ENCODE measurements at regions not wholly inside any gene's neighbourhood (a gene's known extent, or its start where the extent isn't known, plus 50 kb on each side); places are given as distances from the start of the nearest gene placed in this dataset.

DNA sequence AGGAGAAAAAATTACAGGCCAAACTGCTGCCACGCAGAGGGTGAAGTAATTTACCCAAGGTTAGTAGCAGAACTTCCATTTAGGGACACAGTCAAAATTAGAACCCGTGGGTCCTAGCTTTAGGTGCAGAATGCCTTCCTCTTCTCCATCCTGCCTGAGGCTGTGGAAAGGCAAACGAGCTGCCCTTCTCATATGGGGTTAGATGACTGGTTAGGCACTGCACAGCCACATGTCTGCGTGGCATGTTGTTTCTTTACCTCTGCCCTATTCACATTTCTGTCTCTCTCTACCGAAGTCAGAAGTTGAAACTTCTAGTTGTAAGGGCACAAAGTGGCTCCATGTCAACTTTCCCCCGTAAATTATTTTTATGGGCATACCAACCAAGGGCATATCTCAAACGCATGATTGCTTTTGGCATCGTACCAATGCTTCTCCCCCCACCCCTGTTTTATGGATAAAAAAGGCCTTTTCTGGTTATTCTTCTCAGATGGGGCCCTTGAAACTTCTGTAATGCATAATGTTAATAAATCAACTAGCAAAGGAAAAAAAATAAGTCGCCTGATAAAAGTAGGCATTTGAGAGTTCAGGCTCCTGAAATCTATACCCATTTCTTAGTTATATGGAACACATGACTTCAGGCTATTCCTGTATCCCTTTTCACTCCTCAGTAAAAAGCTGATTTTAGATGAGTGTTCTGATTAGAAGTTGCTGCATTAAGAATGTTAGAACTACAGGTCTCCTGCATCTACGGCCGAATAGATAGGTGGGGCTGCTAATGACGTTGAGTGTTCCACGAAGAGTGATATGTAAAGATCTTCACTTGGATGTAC lies 139.6 kb upstream of the NRIP1 start:
- TF ChIP-seq, protein P1, sequence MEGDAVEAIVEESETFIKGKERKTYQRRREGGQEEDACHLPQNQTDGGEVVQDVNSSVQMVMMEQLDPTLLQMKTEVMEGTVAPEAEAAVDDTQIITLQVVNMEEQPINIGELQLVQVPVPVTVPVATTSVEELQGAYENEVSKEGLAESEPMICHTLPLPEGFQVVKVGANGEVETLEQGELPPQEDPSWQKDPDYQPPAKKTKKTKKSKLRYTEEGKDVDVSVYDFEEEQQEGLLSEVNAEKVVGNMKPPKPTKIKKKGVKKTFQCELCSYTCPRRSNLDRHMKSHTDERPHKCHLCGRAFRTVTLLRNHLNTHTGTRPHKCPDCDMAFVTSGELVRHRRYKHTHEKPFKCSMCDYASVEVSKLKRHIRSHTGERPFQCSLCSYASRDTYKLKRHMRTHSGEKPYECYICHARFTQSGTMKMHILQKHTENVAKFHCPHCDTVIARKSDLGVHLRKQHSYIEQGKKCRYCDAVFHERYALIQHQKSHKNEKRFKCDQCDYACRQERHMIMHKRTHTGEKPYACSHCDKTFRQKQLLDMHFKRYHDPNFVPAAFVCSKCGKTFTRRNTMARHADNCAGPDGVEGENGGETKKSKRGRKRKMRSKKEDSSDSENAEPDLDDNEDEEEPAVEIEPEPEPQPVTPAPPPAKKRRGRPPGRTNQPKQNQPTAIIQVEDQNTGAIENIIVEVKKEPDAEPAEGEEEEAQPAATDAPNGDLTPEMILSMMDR (IDR thresholded peaks at IDR 0.05; ENCODE audit: unreplicated experiment): no peak
- no TSS peak for BruUV-seq (replicated peaks)
- Mint-ChIP-seq H3K36me3 (ENCODE audit: insufficient read depth, unreplicated experiment) (no peaks in the 10 kb centered on the region), H3K4me1 (ENCODE audit: insufficient read depth, unreplicated experiment) (peaks cover 13% of the 10 kb centered on the region), H3K9me3 (ENCODE audit: unreplicated experiment) (no peaks in the 10 kb centered on the region), H3K27me3 (ENCODE audit: insufficient read depth, unreplicated experiment) (no peaks in the 10 kb centered on the region), H3K27ac (ENCODE audit: low read depth, unreplicated experiment) (no peak overlapping the region), H3K4me3 (ENCODE audit: unreplicated experiment) (no peak overlapping the region)
- ChIA-PET POLR2A (no interaction called here), CTCF (no interaction called here)
- intact Hi-C loops (cut with micrococcal nuclease): no loop called here
- DNase-seq (ENCODE audit: unreplicated experiment): no peak

DNA sequence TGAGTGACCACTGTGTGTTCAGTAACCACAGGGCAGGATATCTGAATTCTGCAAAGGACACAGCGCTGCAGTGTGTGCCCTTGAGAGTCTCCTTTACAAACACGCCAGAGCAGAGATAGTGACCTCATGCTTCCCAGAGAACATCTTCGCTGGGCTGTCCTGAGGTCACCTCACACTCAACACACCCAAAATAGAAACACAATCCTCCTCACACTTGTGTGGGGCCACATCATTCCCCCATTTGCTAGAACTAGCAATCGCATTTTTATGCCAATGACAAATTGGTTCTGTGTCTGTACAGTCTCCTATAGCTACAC lies 140.1 kb upstream of the NRIP1 start:
- ChIA-PET CTCF (interaction anchor here (0.6 kb wide), 1 partner anchor 10 kb away, joined by 4 read pairs; no protein-coding TSS in a partner anchor), POLR2A (no interaction called here)
- Mint-ChIP-seq H3K9me3 (ENCODE audit: unreplicated experiment) (no peaks in the 10 kb centered on the region), H3K4me1 (ENCODE audit: insufficient read depth, unreplicated experiment) (peaks cover 14% of the 10 kb centered on the region), H3K36me3 (ENCODE audit: insufficient read depth, unreplicated experiment) (no peaks in the 10 kb centered on the region), H3K27ac (ENCODE audit: low read depth, unreplicated experiment) (no peak overlapping the region), H3K4me3 (ENCODE audit: unreplicated experiment) (no peak overlapping the region), H3K27me3 (ENCODE audit: insufficient read depth, unreplicated experiment) (no peaks in the 10 kb centered on the region)
- TF ChIP-seq, protein P1 (IDR thresholded peaks at IDR 0.05; ENCODE audit: unreplicated experiment): no peak
- DNase-seq (ENCODE audit: unreplicated experiment): no peak
- BruUV-seq (replicated peaks): no TSS peak
- intact Hi-C loops (cut with micrococcal nuclease): no loop called here

DNA sequence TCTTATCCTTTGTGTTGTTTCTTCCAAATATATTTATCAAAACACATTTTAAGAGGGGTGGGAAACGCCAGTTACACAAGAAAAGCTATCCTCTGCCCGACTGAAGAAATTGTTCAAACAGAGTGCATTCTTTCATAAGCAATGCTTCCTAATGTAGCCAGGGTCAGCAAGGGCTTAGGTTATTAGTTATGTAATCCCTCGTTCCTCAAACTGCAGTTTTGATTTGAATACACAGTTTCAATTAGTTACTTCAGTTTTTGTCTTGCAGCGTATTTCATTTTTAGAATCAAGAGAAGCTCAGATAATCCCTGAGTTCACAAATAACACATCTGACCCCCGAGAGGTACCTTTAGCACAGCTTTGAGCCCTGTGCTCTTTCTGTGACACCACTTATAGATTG lies 141.7 kb upstream of the NRIP1 start:
- peaks cover 22% of the 10 kb centered on the region for H3K4me1 Mint-ChIP-seq (ENCODE audit: insufficient read depth, unreplicated experiment)
- CTCF ChIA-PET: no interaction called here
- no peak overlapping the region for H3K27ac Mint-ChIP-seq (ENCODE audit: low read depth, unreplicated experiment)
- intact Hi-C loops (cut with micrococcal nuclease): no loop called here
- H3K27me3 Mint-ChIP-seq (ENCODE audit: insufficient read depth, unreplicated experiment): no peaks in the 10 kb centered on the region
- no peaks in the 10 kb centered on the region for H3K36me3 Mint-ChIP-seq (ENCODE audit: insufficient read depth, unreplicated experiment)
- no TSS peak for BruUV-seq (replicated peaks)
- POLR2A ChIA-PET: interaction anchor here (0.6 to 0.8 kb wide), 2 partner anchors 16 to 94 kb away, joined by 3 read pairs; no protein-coding TSS in a partner anchor
- H3K4me3 Mint-ChIP-seq (ENCODE audit: unreplicated experiment): no peak overlapping the region
- TF ChIP-seq, protein P1 (IDR thresholded peaks at IDR 0.05; ENCODE audit: unreplicated experiment): no peak
- DNase-seq (ENCODE audit: unreplicated experiment): no peak
- H3K9me3 Mint-ChIP-seq (ENCODE audit: unreplicated experiment): no peaks in the 10 kb centered on the region

DNA sequence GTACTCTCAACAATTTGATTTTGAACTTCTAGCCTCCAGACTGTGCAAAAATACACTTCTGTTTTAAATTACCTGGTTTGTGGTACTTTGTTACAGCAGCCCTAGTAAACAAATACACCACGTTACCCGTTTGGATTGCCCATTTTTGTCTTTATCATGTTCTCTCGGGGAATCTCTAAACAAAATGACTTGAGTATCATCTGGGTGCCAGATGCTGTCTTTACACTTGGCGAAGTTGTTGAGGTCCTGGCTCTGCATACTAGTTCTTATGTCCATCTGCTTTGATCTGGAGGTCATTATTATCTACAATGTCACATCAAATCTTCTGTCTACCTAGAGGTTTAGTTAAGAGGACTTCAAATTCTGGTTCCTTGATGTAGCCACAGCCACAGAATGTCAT lies 142.4 kb upstream of the NRIP1 start:
- Mint-ChIP-seq H3K4me3 (ENCODE audit: unreplicated experiment) (no peak overlapping the region), H3K36me3 (ENCODE audit: insufficient read depth, unreplicated experiment) (no peaks in the 10 kb centered on the region), H3K9me3 (ENCODE audit: unreplicated experiment) (no peaks in the 10 kb centered on the region), H3K27ac (ENCODE audit: low read depth, unreplicated experiment) (no peak overlapping the region), H3K27me3 (ENCODE audit: insufficient read depth, unreplicated experiment) (no peaks in the 10 kb centered on the region), H3K4me1 (ENCODE audit: insufficient read depth, unreplicated experiment) (peaks cover 22% of the 10 kb centered on the region)
- no peak for DNase-seq (ENCODE audit: unreplicated experiment)
- no TSS peak for BruUV-seq (replicated peaks)
- ChIA-PET POLR2A (interaction anchor here (0.8 kb wide), 1 partner anchor 15 kb away, joined by 3 read pairs; no protein-coding TSS in a partner anchor), CTCF (interaction anchor here (0.6 kb wide), 2 partner anchors 61 to 69 kb away, joined by 3 read pairs; no protein-coding TSS in a partner anchor)
- TF ChIP-seq, protein P1 (IDR thresholded peaks at IDR 0.05; ENCODE audit: unreplicated experiment): no peak
- intact Hi-C loops (cut with micrococcal nuclease): no loop called here

Measured in MCF 10A (cell line).